ENCODE measurements at regions not wholly inside any gene's neighbourhood (a gene's known extent, or its start where the extent isn't known, plus 50 kb on each side); places are given as distances from the start of the nearest gene placed in this dataset.
"Not testable (repeated sequence)": the region's sequence is repeated elsewhere in the genome, so short reads cannot be mapped to it uniquely, and the experiment has no call there.

DNA sequence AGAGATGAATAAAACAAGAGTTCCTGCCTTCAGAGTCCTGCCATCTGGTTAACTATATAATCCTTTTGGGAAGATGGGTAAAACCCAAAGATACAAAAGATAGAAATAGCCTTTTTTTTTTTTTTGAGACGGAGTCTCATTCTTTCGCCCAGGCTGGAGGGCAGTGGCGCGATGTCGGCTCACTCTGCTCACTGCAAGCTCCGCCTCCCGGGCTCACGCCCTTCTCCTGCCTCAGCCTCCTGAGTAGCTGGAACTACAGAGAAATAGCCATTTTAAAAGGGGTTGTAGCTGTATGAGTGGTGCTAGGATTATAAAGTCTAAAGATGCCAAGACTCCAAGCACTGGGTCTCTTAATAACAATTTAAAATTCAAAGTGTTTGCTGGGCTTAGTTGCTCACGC lies 97.2 kb downstream of the KDR start:
- ChIA-PET POLR2A (no interaction called here), CTCF (no interaction called here)
- no peaks in the 10 kb centered on the region for H3K9me3 Mint-ChIP-seq
- no peak overlapping the region for H3K27ac Mint-ChIP-seq
- no peak for DNase-seq
- H3K4me1 Mint-ChIP-seq, result no peaks in the 10 kb centered on the region
- H3K36me3 Mint-ChIP-seq (ENCODE audit: low read depth), result no peaks in the 10 kb centered on the region
- H3K4me3 Mint-ChIP-seq, result no peak overlapping the region
- H3K27me3 Mint-ChIP-seq, result no peaks in the 10 kb centered on the region

DNA sequence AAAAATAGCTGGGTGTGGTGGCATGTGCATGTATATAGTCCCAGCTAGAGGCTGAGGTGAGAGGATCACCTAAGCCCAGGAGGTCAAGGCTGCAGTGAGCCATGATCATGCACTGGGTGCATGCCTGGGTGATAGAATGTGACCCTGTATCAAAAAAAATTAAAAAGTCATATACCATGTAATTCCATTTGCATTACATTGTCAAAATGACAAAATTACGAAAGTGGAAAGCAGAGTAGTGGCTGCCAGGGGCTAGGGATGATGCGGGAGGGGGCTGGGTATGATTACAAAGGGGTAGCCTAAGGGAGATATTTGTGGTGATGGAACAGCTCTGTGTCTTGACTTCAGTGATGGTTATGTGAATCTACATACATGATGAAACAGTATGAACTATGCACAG lies 97.8 kb downstream of the KDR start:
- ChIA-PET POLR2A (no interaction called here), CTCF (no interaction called here)
- H3K27me3 Mint-ChIP-seq, result no peaks in the 10 kb centered on the region
- DNase-seq, result no peak
- no peak overlapping the region for H3K4me3 Mint-ChIP-seq
- no peaks in the 10 kb centered on the region for H3K9me3 Mint-ChIP-seq
- H3K36me3 Mint-ChIP-seq (ENCODE audit: low read depth), result no peaks in the 10 kb centered on the region
- no peaks in the 10 kb centered on the region for H3K4me1 Mint-ChIP-seq
- H3K27ac Mint-ChIP-seq, result no peak overlapping the region

DNA sequence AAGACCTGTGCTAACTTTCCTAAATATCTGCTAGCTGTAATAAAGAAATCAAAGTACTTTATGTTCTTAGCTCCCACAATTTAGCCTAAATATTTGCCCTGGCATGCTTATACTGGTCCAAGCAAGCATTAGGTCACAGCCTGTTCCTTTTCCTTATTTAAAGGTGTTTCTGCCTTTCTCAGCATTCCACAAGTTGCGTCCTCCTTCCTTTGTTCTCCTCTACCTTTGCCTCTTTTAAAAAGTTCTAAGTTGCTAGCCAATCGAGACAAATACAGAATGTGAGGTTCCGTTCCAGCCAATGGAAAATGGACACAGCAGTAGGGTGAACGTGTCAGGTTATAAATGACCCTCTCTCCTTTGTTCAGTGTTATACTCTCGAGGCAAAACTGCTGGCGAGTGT lies 99.9 kb downstream of the KDR start:
- H3K27me3 Mint-ChIP-seq; H3K27ac Mint-ChIP-seq; H3K36me3 Mint-ChIP-seq (ENCODE audit: low read depth); H3K4me3 Mint-ChIP-seq; POLR2A ChIA-PET; DNase-seq; H3K4me1 Mint-ChIP-seq; CTCF ChIA-PET; H3K9me3 Mint-ChIP-seq: not testable (repeated sequence)

DNA sequence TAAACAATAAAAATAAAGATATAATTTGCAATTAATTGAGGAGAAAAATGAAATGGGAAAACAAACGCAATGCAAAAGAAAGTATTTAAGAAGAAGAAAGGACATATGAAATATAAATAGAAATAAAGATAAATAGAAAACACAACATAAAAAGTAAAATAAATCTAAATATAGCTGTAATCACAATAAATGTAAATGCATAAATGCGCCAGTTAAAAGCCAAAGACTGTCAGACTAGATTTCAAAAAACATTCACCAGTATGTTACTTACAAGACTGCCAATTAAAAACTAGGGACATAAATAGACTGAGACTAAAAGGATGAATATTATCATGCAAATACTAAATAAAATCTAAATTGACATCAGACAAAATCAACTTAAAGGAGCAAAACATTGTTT lies 102.4 kb downstream of the KDR start:
- Mint-ChIP-seq H3K4me3 (no peak overlapping the region), H3K27me3 (no peaks in the 10 kb centered on the region)

DNA sequence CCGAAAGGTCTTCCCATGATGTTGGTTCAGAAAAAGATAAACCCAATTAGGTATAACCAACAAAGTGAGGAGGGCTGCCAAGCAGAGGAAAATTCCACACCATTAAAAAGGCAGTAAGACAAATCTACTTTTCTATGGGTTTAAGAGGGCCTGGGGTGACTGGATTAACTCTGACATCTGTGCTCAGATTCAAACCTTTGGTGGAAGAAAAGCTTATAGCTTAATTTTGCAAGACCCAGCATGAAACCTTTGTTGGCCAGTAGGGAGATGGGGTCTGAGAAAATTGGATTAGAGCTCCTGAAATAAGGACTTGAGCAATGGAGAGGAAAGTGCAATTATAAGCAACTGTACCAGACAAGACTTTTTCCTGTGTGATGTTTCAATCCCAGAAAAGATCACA lies 104.2 kb downstream of the KDR start:
- ChIA-PET CTCF (no interaction called here), POLR2A (no interaction called here)
- DNase-seq, result no peak
- Mint-ChIP-seq H3K27ac (no peak overlapping the region), H3K36me3 (ENCODE audit: low read depth) (no peaks in the 10 kb centered on the region), H3K4me1 (no peaks in the 10 kb centered on the region), H3K4me3 (no peak overlapping the region), H3K27me3 (no peaks in the 10 kb centered on the region), H3K9me3 (no peaks in the 10 kb centered on the region)

More for the DNA sequence above, 102.4 kb downstream of the KDR start:
- ChIA-PET POLR2A (no interaction called here), CTCF (no interaction called here)
- DNase-seq, result no peak
- Mint-ChIP-seq H3K4me1 (no peaks in the 10 kb centered on the region), H3K9me3 (no peaks in the 10 kb centered on the region), H3K36me3 (ENCODE audit: low read depth) (no peaks in the 10 kb centered on the region), H3K27ac (no peak overlapping the region)

DNA sequence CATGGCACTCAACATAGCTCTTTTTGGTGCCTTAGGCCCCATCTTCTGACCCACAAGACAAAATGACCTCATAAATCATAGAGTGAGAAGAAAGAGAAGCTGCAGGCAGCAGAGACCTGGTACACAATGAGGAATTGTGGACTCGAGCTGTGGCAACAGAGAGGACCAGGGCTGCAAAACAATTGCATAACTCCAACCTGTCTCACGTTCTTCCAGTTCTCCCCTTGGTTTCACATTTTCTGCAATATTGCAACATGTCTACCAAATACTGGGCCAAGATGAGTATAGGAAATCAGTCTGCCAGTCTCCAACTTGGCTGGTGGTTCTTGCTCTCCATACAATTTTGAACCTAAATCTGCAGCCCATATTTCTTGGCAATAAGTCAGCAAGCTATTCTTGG lies 105.3 kb downstream of the KDR start:
- H3K9me3 Mint-ChIP-seq, result no peaks in the 10 kb centered on the region
- ChIA-PET POLR2A (no interaction called here), CTCF (no interaction called here)
- no peaks in the 10 kb centered on the region for H3K36me3 Mint-ChIP-seq (ENCODE audit: low read depth)
- H3K27me3 Mint-ChIP-seq, result no peaks in the 10 kb centered on the region
- H3K4me3 Mint-ChIP-seq, result no peak overlapping the region
- H3K27ac Mint-ChIP-seq, result no peak overlapping the region
- no peak for DNase-seq
- H3K4me1 Mint-ChIP-seq, result peaks cover 2% of the 10 kb centered on the region

DNA sequence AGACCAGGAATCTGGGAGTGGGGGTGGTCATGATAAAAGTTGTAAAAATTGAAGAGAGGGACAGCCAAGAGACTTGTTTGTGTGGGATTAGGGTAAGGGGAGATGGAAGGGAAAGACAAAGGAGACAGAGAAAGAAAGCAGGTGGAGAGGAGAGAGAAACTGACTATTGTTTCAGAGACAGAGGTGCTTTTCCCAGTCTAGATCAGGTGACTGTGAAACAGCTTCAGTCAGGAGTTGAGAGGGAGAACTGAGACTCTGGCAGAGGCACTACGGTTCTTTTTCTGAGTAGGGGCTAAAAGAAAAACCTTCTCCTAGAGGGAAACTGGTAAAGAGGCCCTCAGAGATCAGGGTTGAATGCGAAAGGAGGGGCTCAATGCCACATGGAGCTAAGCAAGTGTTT lies 106.4 kb downstream of the KDR start:
- DNase-seq, result no peak
- H3K4me1 Mint-ChIP-seq, result peaks cover 2% of the 10 kb centered on the region
- H3K27me3 Mint-ChIP-seq, result no peaks in the 10 kb centered on the region

DNA sequence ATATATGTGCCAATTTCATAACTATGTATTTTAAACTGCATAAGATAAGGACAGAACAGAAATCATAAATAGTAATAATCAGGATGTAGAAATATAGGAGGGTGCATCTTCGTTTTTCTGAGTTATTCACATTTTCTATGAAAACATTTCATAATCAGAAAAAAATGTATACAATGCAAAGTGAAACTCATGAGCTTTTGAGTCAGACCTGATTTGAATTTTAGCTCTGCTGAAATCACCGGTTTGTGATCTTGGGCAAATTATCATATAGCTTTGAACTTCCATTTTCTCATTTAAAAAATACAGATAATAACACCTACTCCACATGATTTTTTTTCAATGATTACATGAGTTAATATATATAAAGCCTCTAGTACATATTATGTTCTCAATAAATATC lies 106.9 kb downstream of the KDR start:
- H3K27ac Mint-ChIP-seq, result no peak overlapping the region
- H3K27me3 Mint-ChIP-seq, result no peaks in the 10 kb centered on the region
- POLR2A ChIA-PET, result no interaction called here
- no peak for DNase-seq
- H3K36me3 Mint-ChIP-seq (ENCODE audit: low read depth), result no peaks in the 10 kb centered on the region
- H3K4me1 Mint-ChIP-seq, result peaks cover 2% of the 10 kb centered on the region
- H3K9me3 Mint-ChIP-seq, result no peaks in the 10 kb centered on the region
- CTCF ChIA-PET, result no interaction called here
- H3K4me3 Mint-ChIP-seq, result no peak overlapping the region

More for the DNA sequence above, 106.4 kb downstream of the KDR start:
- H3K9me3 Mint-ChIP-seq, result no peaks in the 10 kb centered on the region
- no peak overlapping the region for H3K27ac Mint-ChIP-seq
- POLR2A ChIA-PET, result no interaction called here
- H3K36me3 Mint-ChIP-seq (ENCODE audit: low read depth), result no peaks in the 10 kb centered on the region
- no peak overlapping the region for H3K4me3 Mint-ChIP-seq
- CTCF ChIA-PET, result no interaction called here

DNA sequence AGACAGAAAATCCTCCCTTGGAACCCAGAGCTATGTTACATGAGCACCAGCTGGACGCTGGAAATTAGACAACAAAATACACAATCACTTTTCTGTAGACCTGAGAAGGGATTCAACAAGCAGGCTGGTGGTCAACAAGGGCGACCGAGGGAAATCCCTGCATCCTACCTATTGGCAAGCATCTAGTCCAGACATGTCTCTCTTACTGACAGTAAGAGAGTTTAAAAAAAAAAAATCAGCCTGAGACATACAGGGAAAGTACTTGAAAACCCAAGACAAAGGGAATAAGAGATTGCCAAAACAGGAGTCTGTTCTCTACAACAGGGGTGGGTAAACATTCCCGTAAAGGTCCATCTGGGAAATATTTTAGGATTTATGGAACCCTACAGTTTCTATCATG lies 108.0 kb downstream of the KDR start:
- Mint-ChIP-seq H3K27ac (no peak overlapping the region), H3K27me3 (no peaks in the 10 kb centered on the region), H3K4me1 (peaks cover 2% of the 10 kb centered on the region), H3K9me3 (no peaks in the 10 kb centered on the region), H3K4me3 (no peak overlapping the region), H3K36me3 (ENCODE audit: low read depth) (no peaks in the 10 kb centered on the region)
- POLR2A ChIA-PET, result no interaction called here
- no peak for DNase-seq
- CTCF ChIA-PET, result no interaction called here

DNA sequence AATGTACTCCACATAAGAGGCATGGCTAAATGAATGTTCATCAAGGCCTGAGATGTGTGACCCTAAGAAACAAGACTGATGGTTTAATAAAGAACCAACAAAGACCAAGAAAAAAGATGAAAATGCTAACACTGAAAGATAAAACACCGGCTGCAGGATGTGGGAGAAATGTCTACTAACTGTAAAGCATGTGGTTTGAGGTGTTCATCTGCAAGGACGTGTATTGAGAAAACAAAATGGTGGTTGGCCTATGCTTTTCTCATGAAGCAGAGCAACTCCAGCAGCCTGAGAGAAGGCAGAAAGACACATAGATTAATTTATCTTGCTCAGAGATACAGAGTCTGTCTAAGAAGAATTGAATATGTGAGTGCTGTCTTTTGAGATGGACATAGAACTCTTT lies 109.3 kb downstream of the KDR start:
- no peaks in the 10 kb centered on the region for H3K9me3 Mint-ChIP-seq
- peaks cover 2% of the 10 kb centered on the region for H3K4me1 Mint-ChIP-seq
- POLR2A ChIA-PET, result no interaction called here
- CTCF ChIA-PET, result no interaction called here
- DNase-seq, result no peak
- H3K36me3 Mint-ChIP-seq (ENCODE audit: low read depth), result no peaks in the 10 kb centered on the region
- H3K27me3 Mint-ChIP-seq, result no peaks in the 10 kb centered on the region
- H3K27ac Mint-ChIP-seq, result no peak overlapping the region
- no peak overlapping the region for H3K4me3 Mint-ChIP-seq

DNA sequence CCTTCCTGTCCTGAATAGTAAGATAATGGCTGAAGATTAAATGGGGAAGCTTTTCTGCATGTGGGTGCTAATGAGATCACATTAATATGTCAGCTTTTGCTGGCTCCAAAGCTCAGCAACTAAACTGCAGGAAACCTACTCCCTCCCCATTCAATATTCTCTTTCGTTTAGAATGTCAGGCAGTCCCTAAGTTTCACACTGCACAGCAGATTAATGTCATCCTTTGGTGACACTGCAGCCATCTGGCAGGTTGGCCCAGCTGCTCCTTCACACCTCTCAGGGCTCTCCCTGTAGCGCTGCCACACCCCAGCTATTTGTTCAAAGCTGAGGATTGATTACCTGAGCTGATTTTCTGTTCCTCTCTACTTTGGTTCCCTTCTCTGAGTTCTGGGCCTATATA lies 110.5 kb downstream of the KDR start:
- H3K4me3 Mint-ChIP-seq, result no peak overlapping the region
- H3K27me3 Mint-ChIP-seq, result no peaks in the 10 kb centered on the region
- no peak overlapping the region for H3K27ac Mint-ChIP-seq
- ChIA-PET POLR2A (interaction anchor here (0.6 kb wide), 1 partner anchor 403 kb away, joined by 3 read pairs; no protein-coding TSS in a partner anchor), CTCF (interaction anchor here (0.5 kb wide), 1 partner anchor 76 kb away, joined by 3 read pairs; no protein-coding TSS in a partner anchor)
- H3K4me1 Mint-ChIP-seq, result peaks cover 2% of the 10 kb centered on the region
- DNase-seq, result no peak
- H3K36me3 Mint-ChIP-seq (ENCODE audit: low read depth), result no peaks in the 10 kb centered on the region
- no peaks in the 10 kb centered on the region for H3K9me3 Mint-ChIP-seq

DNA sequence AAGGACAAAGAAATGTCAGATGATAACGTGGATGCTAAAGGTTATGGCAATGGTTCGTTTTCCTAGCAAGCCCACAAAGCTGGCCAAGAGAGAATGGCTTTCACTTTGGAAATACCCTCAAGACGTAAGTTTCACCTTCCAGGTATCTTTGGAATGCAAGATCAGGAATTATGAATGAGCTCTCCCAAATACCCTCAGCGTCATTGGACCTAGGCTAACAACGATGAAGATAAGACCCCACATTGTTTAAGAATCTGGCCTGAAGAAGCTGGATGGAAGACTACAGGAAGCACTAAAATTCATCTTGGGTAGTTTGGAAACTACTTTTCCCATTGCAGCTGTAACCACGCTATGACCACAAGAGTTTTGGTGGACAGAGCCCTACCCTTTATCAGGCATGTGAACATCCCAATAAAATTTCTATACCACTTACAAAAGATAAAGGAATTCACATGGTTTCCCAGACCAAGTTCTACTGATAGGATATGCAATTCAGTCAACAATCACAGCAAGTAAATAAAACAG lies 111.9 kb downstream of the KDR start:
- Mint-ChIP-seq H3K36me3 (ENCODE audit: low read depth) (no peaks in the 10 kb centered on the region), H3K4me3 (no peak overlapping the region)
- CTCF ChIA-PET, result no interaction called here

DNA sequence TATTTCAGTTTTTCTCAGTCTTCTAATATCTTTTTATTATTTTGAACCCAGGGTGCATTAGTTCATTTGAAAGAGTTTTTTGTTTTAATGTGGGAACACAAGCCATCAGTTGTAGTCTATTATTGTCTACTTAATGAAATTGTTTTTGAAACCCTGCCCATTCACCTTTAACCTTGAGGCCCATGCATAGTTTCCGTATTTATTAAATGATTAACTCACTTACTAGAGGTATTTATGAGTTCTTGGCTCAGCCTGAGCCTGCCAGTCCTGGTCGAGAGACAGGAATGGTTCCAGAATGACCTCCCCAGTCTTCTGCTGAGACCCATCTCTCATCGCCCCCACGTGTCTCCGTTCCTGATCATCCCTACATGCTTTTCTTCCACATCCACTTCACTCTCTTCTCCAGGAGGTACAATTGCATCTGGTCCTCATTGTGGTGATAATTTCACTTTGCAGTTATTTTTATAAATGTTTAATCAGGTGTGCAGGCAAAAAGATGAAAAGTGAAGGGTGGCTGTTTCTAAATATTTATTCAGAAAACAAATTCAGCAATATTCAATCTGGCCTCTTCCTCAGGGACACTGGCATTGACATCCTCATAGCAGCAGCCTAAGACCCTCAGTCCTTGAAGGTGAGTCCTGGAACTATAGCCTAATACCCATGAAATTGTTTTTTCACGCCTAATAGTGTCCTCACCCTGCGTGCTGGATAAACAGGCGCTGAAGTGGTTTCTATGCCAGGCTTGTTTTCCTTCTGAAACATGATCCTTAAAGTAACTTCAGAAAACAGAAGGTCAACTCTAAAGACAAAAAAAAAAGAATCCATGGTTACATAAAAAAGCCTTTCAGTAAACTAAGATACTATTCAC lies 112.8 kb downstream of the KDR start:
- peaks cover 2% of the 10 kb centered on the region for H3K4me1 Mint-ChIP-seq
- CTCF ChIA-PET, result no interaction called here
- POLR2A ChIA-PET, result no interaction called here

More for the DNA sequence above, 111.9 kb downstream of the KDR start:
- POLR2A ChIA-PET, result no interaction called here
- DNase-seq, result no peak
- peaks cover 2% of the 10 kb centered on the region for H3K4me1 Mint-ChIP-seq
- H3K9me3 Mint-ChIP-seq, result no peaks in the 10 kb centered on the region
- H3K27ac Mint-ChIP-seq, result no peak overlapping the region
- H3K27me3 Mint-ChIP-seq, result no peaks in the 10 kb centered on the region

DNA sequence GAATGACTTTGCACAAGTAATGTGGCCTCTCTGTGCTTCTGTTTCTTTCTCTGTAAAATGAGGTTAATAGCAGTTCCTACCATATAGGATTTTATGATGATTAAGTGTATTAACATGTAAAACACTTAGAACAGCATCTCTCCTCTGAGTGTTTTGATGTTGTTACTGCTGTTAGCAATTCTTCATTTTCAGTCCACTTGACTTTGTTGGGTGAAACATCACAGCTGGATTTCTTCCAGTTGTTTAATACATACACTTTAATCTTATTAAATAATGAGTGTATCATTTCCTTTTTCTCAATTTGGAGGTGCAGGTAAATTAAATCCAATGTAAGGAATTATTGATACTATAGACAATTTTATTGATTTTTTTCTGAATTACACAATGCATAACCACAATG lies 113.6 kb downstream of the KDR start:
- Mint-ChIP-seq H3K27me3 (no peaks in the 10 kb centered on the region), H3K4me3 (no peak overlapping the region), H3K36me3 (ENCODE audit: low read depth) (no peaks in the 10 kb centered on the region), H3K9me3 (no peaks in the 10 kb centered on the region), H3K27ac (no peak overlapping the region), H3K4me1 (peaks cover 2% of the 10 kb centered on the region)
- no peak for DNase-seq
- ChIA-PET CTCF (no interaction called here), POLR2A (no interaction called here)

More for the DNA sequence above, 112.8 kb downstream of the KDR start:
- no peaks in the 10 kb centered on the region for H3K9me3 Mint-ChIP-seq
- DNase-seq, result no peak
- no peak overlapping the region for H3K4me3 Mint-ChIP-seq
- no peak overlapping the region for H3K27ac Mint-ChIP-seq
- H3K27me3 Mint-ChIP-seq, result no peaks in the 10 kb centered on the region
- no peaks in the 10 kb centered on the region for H3K36me3 Mint-ChIP-seq (ENCODE audit: low read depth)

All from activated CD4-positive, alpha-beta T cell treated with anti-CD3 and anti-CD28 coated beads, Interleukin-2, amount 10 ng/mL, durations not matched to agents 7 days and 5 days (primary cell).